ENCODE measurements at regions not wholly inside any gene's neighbourhood (a gene's known extent, or its start where the extent isn't known, plus 50 kb on each side); places are given as distances from the start of the nearest gene placed in this dataset.

DNA sequence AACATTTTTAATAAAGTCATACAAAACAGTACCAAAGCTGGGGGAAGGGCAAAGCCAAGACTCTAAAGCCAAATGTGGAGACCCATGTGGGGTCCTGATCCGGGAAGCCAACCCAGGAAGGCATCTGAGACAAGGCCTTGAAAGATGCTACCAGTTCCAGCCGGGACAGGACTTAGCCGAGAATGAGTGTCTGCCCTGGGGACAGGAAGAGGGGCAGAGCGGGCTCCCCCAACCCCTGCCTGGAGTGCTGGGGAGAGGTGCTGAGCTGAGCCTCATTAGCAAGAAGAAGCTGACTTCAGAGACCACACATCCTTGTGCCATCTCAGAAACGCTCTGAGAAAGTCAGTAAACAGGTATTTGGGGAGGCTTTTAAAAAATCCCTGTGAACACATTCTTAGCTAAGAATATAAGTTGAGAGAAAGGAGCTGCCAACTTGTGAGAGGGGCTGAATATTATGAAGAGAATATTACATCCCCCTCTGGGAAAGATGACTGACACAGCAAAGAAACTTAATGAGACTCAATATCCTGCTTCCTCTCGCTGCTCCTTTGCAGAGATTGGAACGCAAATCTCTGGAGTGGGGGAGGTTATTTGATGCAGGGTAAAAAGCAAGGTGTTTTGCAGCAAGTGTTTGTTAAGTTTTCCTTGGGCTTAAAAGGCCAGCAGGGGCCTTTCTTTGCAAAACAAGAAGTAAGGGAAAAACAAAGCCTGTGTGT is 103.3 kb upstream of the KCND3 start:
- Histone ChIP-seq H4K20me1 (ENCODE audit: insufficient read depth) (no peaks in the 10 kb centered on the region), H3K4me3 (IDR thresholded peaks at IDR 0.05; ENCODE audit: insufficient read depth, low read depth, low read length) (no peak overlapping the region), H3K27me3 (ENCODE audit: insufficient read depth, low read depth) (no peaks in the 10 kb centered on the region), H3K36me3 (ENCODE audit: insufficient read depth) (no peaks in the 10 kb centered on the region), H3K4me1 (ENCODE audit: low read depth, poor library complexity, severe bottlenecking) (no peaks in the 10 kb centered on the region), H3K4me2 (no peak overlapping the region), H3K79me2 (ENCODE audit: insufficient read depth, low read depth) (no peaks in the 10 kb centered on the region), H3K27ac (no peak overlapping the region), H2AFZ (ENCODE audit: low read depth) (no peak overlapping the region), H3K9ac (no peak overlapping the region)
- TF ChIP-seq, protein P1, sequence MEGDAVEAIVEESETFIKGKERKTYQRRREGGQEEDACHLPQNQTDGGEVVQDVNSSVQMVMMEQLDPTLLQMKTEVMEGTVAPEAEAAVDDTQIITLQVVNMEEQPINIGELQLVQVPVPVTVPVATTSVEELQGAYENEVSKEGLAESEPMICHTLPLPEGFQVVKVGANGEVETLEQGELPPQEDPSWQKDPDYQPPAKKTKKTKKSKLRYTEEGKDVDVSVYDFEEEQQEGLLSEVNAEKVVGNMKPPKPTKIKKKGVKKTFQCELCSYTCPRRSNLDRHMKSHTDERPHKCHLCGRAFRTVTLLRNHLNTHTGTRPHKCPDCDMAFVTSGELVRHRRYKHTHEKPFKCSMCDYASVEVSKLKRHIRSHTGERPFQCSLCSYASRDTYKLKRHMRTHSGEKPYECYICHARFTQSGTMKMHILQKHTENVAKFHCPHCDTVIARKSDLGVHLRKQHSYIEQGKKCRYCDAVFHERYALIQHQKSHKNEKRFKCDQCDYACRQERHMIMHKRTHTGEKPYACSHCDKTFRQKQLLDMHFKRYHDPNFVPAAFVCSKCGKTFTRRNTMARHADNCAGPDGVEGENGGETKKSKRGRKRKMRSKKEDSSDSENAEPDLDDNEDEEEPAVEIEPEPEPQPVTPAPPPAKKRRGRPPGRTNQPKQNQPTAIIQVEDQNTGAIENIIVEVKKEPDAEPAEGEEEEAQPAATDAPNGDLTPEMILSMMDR (conservative IDR thresholded peaks at IDR 0.05; ENCODE audit: low read depth, low read length) = no peak

DNA sequence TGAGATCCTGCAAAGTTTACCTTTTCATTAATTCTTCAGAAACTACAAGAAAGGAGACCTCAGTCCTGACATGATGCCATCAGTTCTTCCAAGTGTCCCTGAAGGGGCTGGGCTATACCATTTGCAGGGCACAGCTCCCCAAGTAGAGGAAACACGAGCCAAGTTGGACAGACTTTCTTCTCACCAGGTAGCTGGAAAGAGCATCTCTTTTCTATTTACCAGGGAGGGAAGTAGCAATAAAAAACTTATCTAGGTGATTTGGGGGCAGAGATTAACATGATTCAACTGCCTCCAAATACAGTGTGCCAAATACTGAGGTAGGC is 103.9 kb upstream of the KCND3 start:
- TF ChIP-seq, protein P1 (conservative IDR thresholded peaks at IDR 0.05; ENCODE audit: low read depth, low read length) = no peak
- Histone ChIP-seq H3K4me1 (ENCODE audit: low read depth, poor library complexity, severe bottlenecking) (no peaks in the 10 kb centered on the region), H3K36me3 (ENCODE audit: insufficient read depth) (no peaks in the 10 kb centered on the region), H3K27me3 (ENCODE audit: insufficient read depth, low read depth) (no peaks in the 10 kb centered on the region), H3K27ac (no peak overlapping the region), H3K79me2 (ENCODE audit: insufficient read depth, low read depth) (no peaks in the 10 kb centered on the region), H3K4me3 (IDR thresholded peaks at IDR 0.05; ENCODE audit: insufficient read depth, low read depth, low read length) (no peak overlapping the region), H4K20me1 (ENCODE audit: insufficient read depth) (no peaks in the 10 kb centered on the region), H3K9ac (no peak overlapping the region), H3K4me2 (no peak overlapping the region), H2AFZ (ENCODE audit: low read depth) (no peak overlapping the region)

DNA sequence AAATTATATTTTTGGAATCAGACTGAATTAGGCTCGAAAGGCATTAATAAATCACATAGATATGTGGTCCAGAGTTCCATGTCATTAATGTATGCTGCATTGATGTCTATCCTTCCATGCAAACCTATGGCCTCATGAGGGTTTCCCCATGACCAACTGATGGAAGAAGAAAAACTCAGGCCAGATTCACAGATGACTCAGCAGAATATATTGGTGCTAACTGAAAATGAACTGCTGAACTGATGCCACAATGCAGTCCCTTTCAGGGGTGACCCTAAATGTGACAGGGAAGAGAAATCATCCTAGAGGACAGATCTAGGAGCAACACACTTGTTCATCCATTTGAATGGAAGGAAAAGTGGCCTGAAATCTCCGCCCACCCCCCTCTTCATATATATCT is 110.5 kb upstream of the KCND3 start:
- H3K27ac ChIP-seq = no peak overlapping the region
- no peak overlapping the region for H3K4me2 ChIP-seq
- TF ChIP-seq, protein P1 (conservative IDR thresholded peaks at IDR 0.05; ENCODE audit: low read depth, low read length) = no peak
- no peaks in the 10 kb centered on the region for H3K27me3 ChIP-seq (ENCODE audit: insufficient read depth, low read depth)
- H4K20me1 ChIP-seq (ENCODE audit: insufficient read depth) = no peaks in the 10 kb centered on the region
- H2AFZ ChIP-seq (ENCODE audit: low read depth) = no peak overlapping the region
- no peak overlapping the region for H3K4me3 ChIP-seq (IDR thresholded peaks at IDR 0.05; ENCODE audit: insufficient read depth, low read depth, low read length)
- H3K36me3 ChIP-seq (ENCODE audit: insufficient read depth) = no peaks in the 10 kb centered on the region
- H3K79me2 ChIP-seq (ENCODE audit: insufficient read depth, low read depth) = no peaks in the 10 kb centered on the region
- no peak overlapping the region for H3K9ac ChIP-seq
- no peaks in the 10 kb centered on the region for H3K4me1 ChIP-seq (ENCODE audit: low read depth, poor library complexity, severe bottlenecking)

DNA sequence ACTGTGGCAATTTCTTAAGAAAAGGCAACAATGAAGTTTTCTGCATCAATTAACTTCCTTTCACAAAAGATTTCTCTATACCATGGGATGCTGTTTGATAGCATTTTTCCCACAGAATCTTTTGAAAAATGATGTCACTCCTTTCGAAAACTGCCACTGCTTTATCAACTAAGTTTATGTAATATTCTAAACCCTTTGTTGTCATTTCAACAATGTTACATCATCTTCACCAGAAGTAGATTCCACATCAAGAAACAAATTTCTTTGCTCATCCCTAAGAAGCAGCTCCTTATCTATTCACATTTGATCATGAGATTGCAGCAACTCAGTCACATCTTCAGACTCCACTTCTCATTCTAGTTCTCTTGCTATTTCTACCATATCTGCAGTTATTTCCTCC is 116.1 kb upstream of the KCND3 start:
- H3K27ac ChIP-seq = no peak overlapping the region
- no peaks in the 10 kb centered on the region for H3K79me2 ChIP-seq (ENCODE audit: insufficient read depth, low read depth)
- H3K27me3 ChIP-seq (ENCODE audit: insufficient read depth, low read depth) = no peaks in the 10 kb centered on the region
- TF ChIP-seq, protein P1 (conservative IDR thresholded peaks at IDR 0.05; ENCODE audit: low read depth, low read length) = no peak
- H3K9ac ChIP-seq = no peak overlapping the region
- no peak overlapping the region for H3K4me2 ChIP-seq
- no peak overlapping the region for H2AFZ ChIP-seq (ENCODE audit: low read depth)
- H4K20me1 ChIP-seq (ENCODE audit: insufficient read depth) = no peaks in the 10 kb centered on the region
- H3K36me3 ChIP-seq (ENCODE audit: insufficient read depth) = no peaks in the 10 kb centered on the region
- no peak overlapping the region for H3K4me3 ChIP-seq (IDR thresholded peaks at IDR 0.05; ENCODE audit: insufficient read depth, low read depth, low read length)
- H3K4me1 ChIP-seq (ENCODE audit: low read depth, poor library complexity, severe bottlenecking) = no peaks in the 10 kb centered on the region
